Epidermal melanocyte (primary cell): ENCODE measurements at regions not wholly inside any gene's neighbourhood (a gene's known extent, or its start where the extent isn't known, plus 50 kb on each side); places are given as distances from the start of the nearest gene placed in this dataset.
"Not testable (repeated sequence)": the region's sequence is repeated elsewhere in the genome, so short reads cannot be mapped to it uniquely, and the experiment has no call there.

ENCODE experiments used
- DNase-seq: peaks from one replicate; pipeline ENCODE4 v3.0.0; 2011; ENCODE audit warnings: low spot score; ENCODE audit not compliant: insufficient read length

DNA sequence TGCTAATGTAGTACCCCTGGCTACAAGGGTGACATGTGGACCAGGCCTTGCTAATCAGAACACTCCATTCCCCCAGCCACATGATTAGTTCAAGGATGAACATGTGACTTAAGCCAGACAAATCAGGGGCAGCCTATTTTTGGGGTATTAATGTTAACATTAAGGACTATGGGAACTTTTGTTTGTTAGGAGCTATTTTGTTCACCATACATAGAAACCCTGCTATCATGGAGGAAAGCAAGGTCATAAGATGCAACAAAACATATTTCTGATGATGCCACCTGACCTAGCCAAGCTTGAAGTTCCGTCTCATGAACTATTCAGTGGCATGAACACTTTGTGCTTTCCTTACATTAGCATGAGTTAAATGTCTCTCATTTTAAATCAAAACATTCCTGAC is 90.8 kb upstream of the PELI2 start:
- DNase-seq, result no peak

DNA sequence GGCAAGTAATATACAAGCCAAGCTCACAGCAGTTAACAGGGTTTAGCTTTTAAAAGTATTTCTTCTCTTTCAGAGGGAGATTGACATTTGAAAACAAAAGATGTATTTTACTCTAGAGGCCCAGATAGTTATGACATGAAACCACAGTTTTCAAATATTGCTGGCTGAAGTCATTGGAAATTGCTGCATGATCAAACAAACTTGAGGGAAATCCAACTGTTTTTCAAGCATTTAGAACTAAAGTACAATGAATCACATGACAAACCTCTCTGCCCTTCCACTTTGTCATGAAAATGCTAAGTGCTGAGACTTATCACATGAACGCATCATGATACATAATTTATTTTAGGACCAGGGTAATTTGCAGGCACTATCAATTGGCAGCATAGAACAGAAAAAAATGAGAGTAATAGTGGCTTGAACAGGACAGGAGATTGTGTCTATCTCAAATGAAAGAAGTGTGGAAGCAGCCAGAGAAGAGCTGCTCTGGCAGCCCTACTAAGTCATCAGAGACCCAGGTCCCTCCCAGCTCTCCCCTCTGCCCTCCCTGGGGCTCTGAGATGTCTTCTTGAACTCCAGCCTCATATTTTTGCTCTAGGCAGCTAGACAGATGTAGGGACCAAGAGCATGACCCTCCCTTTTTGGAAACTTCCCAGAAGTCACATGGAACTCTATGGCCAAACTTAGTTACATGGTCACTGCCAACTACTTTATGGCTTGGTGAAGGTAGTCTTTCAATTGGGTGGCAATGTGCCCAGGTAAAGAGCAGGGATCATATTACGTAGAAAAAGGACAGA is 90.1 kb upstream of the PELI2 start:
- peak; percentile 24 for DNase-seq

DNA sequence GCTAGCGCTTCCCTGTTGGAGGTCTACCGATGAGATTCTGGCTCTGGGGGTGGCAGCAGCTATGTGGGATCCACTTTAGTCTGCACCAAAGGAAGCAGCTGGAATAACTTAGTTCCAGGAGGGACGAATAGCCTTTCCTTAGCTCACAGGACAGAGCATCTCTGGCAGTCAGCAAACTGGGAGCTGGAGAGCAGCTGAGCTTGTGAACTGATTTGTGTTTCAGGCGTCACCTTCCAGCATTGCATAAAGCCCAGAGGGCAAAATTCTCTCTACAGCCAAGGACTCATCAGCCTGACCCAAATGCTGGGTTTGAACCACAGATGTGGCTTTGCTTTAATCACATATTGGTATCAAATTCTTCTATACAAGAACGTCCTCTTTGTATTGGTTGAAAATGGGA is 81.9 kb upstream of the PELI2 start:
- no peak for DNase-seq

- DNase-seq, result no peak
Measured at GRCh38 chr14:56040121-56040520, 78.1 kb upstream of the PELI2 start.

DNA sequence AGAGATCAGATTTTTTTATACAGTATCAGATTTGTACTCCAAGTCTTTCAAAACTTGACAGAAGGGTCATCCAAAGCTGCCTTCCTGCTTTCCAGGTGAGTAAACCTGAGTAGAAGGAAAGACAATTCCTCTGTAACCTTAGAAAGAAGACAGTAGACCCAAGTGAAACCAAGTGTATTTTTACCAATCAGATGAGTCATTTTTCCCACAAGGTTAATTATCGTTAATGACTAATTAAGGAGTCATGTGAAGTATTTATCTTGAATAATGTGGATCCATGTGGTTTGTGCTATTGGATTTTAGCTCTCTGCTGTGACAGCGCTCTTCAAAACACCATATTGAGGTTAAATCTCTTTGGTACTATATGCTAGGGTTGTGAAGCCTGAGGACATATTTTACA is 74.0 kb upstream of the PELI2 start:
- DNase-seq, result no peak

GRCh38 chr14:56046546-56046945 is 71.7 kb upstream of the PELI2 start:
- DNase-seq, result no peak

DNA sequence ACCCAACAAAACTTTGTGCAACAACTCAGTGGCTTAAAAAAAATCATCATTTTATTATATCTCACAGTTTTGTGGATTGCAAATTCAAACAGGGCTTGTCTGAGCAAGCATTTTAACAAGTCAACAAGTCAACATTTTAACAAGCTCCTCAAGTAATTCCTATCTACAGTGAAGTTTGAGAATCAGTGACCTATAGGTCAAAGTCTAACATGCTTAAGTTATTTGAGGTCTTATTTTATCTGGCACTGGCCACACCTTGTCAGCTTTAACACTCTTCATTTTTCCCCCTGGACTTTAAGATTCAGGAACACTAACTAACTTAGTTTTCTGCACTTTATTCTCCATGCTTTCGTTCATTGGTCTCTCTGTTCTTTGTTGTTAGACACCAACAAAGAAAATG is 71.2 kb upstream of the PELI2 start:
- no peak for DNase-seq

DNA sequence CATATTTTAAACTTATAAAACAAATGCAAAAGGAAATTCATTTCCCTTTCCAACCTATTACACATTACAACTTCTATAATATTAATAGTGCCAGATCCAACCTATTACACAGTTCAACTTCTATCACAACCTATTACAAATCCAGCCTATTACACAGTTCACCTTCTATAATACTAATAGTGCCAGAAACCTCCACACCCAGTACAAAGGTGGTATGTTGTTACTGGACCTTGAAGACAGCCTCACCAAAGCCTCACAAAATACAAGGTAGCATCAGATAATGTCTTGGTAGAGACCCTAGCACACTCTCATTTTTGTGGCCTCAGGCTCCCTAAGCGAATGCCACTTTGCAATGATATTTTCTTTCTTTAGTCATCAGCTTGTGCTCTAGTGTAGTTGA is 68.7 kb upstream of the PELI2 start:
- DNase-seq, result no peak

- DNase-seq, result no peak
Measured at GRCh38 chr14:56055511-56055910, 62.7 kb upstream of the PELI2 start.

GRCh38 chr14:56056031-56056430 is 62.2 kb upstream of the PELI2 start:
- DNase-seq, result no peak

DNA sequence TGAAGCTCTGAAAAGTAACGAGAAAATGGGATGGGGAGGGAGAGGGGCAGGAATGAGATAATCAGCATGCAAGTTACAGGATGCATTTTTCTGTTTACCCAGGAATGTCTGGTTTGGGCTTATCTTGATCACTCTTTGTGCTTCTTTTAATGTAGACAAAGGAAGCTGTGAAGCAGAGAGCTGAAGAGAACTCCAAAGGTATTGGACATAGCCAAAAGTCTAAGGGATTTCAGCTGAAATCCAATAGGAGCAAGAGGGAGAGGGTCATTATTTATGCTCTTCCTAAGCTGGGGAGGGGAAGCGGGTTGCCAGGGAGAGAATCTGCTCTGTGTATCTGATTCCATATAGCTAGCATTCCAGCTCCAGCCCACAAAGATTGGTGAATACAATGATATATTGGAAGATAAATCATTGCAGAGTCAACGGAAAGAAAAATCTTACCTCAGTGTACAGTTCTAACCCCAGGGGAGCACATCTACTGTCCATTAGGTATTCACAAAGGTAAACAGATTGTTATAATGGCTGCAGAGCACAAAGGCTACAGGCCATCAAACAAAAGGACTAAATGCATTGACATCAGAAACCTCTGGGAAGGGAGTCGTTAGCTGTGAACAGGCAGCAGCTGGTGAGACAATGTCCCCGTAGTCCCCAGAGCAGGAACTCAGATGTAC is 61.0 kb upstream of the PELI2 start:
- no peak for DNase-seq

DNA sequence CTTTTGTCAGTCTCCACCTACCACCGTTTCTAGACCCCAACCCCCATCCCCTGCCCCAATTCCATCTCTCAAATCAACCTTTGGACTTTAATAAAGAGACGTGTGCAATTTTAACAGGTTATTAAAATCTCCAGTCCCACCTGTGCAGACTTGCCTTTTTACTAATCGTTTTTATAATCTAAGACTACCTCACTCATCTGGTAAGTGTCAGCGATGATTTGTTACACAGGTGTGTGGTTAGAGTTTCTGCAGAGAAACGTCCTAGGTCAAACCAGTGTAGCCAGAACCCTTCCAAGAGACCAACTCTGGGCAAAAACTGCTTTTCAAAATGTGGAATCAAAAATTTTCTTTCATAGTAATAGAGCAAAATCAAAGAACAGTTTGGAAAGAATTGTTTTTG is 60.4 kb upstream of the PELI2 start:
- no peak for DNase-seq

- DNase-seq, result no peak
Measured at GRCh38 chr14:56059054-56059453, 59.2 kb upstream of the PELI2 start.

DNA sequence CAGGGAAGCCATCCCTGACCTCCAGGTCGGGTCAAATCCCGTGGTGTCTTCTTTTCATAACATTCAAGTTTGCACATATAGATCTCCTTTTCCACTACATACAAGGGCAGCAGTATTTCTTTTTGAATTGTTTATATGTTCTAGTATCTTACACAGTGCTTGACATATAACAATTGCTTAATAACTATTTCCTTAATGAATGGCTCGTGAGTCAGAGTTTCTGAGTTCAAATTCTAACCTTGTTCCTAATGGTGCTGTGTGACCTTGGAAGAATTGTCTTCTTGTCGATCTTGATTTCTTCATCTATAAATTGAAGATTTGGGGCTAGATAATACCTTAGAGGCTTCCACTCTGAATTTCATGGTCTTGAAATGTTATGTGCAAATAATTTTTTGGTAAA is 57.2 kb upstream of the PELI2 start:
- no peak for DNase-seq

DNA sequence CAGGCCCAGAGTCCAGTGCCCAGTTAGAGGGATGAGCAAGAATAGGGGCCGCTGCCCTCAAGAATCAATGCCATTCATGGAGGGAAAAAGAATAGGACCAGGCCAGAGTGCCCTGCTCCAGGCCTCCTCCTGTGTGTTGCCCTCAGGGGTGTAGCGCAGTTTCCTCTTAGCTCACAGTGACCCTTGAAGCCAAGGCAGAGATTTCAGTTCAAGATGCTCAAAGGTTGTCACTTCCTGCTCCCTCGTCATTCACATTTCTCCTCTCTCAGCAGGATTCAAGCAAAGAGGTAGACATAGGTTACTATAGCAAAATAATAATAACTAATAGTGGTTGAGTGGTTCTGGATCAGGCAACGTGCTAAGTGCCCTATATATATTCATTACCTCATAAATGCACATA is 55.1 kb upstream of the PELI2 start:
- no peak for DNase-seq

DNA sequence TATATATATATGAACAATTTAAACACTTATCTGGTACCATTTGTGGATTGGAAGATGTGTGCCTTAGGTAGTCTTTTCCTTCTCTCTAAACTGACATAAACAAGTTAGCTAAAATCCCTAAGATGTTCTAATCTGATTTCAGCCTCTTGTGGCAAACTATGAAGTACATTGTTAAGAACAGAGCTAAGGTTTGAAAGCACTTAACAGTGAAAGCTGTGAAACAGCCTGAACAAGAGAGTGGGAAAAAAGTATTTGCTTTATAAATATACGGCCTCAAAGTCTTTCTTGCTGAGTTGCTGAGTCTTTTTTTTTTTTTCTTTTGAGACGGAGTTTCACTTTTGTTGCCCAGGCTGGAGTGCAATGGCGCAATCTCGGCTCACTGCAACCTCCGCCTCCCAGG is 53.7 kb upstream of the PELI2 start:
- no peak for DNase-seq

- not testable (repeated sequence) for DNase-seq
Measured at GRCh38 chr14:56065199-56065598, 53.0 kb upstream of the PELI2 start.

- DNase-seq, result no peak
Measured at GRCh38 chr14:56065621-56066290, 52.5 kb upstream of the PELI2 start.
